HL-60 (cell line): ENCODE measurements at regions not wholly inside any gene's neighbourhood (a gene's known extent, or its start where the extent isn't known, plus 50 kb on each side); places are given as distances from the start of the nearest gene placed in this dataset.
"Not testable (repeated sequence)": the region's sequence is repeated elsewhere in the genome, so short reads cannot be mapped to it uniquely, and the experiment has no call there.

Experiments
- DNase-seq, 2 experiments: peaks; one replicate each; pipeline ENCODE4 v3.0.0-alpha.2; 2010 to 2020; ENCODE audit warnings: low read depth in 1 of 2, low spot score in 1 of 2
- H3K27ac ChIP-seq: fragments of 250-450 bp; sonication (Bioruptor Pico); replicated peaks from 2 replicates; pipeline ENCODE4 v1.5.1; 2020; ENCODE audit warnings: mild to moderate bottlenecking, moderate library complexity
- H3K27me3 ChIP-seq: fragments of 250-450 bp; sonication (Bioruptor Pico); 2 replicates; pipeline ENCODE4 v1.5.1; 2021; ENCODE audit warnings: mild to moderate bottlenecking, moderate library complexity; ENCODE audit not compliant: insufficient read depth, poor library complexity, severe bottlenecking
- H3K4me3 ChIP-seq: replicated peaks from 2 replicates; pipeline ENCODE4 v1.5.1; 2011; ENCODE audit warnings: mild to moderate bottlenecking, control low read depth, low read length; ENCODE audit not compliant: insufficient read depth
- GABPA ChIP-seq: IDR thresholded peaks from 2 replicates; pipeline ENCODE4 v1.6.1; 2012; ENCODE audit warnings: low read depth
- POLR2AphosphoS5 ChIP-seq: IDR thresholded peaks from 2 replicates; pipeline ENCODE4 v1.6.1; 2012; ENCODE audit warnings: low read depth
- SPI1 ChIP-seq: IDR thresholded peaks from 2 replicates; pipeline ENCODE4 v1.6.1; 2012; ENCODE audit warnings: low read depth, mild to moderate bottlenecking, borderline replicate concordance
- TF ChIP-seq, protein P1 (sequence below): IDR thresholded peaks from 2 replicates; pipeline ENCODE4 v1.6.1; 2012; ENCODE audit warnings: low read depth; ENCODE audit not compliant: insufficient replicate concordance
- TF ChIP-seq, protein P2 (sequence below): IDR thresholded peaks from one replicate; pipeline ENCODE4 v1.5.1; 2011; ENCODE audit warnings: low read length, control low read depth, inconsistent platforms; ENCODE audit not compliant: insufficient read depth

DNA sequence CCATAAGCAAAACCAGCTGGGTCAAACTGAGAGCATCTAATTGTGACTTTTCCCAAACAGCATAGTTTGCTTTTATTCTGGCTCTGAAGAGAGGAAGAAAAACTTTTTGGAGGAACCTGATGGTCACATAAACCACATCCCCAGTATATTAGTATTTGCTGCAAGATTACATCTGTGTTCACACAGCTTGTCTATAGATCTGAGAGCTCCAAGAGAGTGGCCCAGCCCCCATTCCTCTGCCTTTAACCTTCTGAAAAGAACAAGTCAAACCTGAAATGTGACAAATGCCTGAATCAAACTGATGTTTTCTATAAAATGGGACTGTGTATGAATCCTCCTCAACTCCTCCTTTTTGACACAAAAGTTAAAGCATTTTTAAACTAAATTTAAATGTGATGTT lies 435.2 kb downstream of the ZNF479 start:
- not testable (repeated sequence) for H3K27me3 ChIP-seq, H3K4me3 ChIP-seq, DNase-seq, H3K27ac ChIP-seq

DNA sequence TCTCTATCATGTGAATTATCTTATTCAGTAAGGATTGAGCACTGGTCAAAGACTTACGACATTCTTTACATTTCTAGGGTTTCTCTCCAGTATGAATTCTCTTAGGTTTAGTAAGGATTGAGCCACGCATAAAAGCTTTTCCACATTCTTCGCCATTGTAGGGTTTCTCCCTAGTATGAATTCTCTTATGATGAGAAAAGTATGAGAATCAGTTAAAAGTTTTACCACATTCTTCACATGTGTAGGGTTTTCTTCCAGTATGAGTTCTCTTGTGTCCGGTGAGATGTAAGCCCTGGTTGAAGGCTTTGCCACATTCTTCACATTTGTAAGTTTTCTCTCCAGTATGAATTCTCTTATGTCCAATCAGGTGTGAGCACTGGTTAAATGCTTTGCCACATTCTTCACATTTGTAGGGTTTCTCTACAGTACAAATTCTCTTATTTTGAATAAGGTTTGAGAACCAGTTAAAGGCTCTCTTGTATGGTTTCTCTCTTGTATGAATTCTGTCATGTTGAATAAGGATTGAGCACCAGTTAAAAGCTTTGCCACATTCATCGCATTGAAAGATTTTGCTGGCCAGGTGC lies 445.9 kb downstream of the ZNF479 start:
- no peak for DNase-seq
- Histone ChIP-seq H3K4me3 (no peak overlapping the region), H3K27me3 (no peaks in the 10 kb centered on the region), H3K27ac (no peak overlapping the region)
- TF ChIP-seq, protein P1, sequence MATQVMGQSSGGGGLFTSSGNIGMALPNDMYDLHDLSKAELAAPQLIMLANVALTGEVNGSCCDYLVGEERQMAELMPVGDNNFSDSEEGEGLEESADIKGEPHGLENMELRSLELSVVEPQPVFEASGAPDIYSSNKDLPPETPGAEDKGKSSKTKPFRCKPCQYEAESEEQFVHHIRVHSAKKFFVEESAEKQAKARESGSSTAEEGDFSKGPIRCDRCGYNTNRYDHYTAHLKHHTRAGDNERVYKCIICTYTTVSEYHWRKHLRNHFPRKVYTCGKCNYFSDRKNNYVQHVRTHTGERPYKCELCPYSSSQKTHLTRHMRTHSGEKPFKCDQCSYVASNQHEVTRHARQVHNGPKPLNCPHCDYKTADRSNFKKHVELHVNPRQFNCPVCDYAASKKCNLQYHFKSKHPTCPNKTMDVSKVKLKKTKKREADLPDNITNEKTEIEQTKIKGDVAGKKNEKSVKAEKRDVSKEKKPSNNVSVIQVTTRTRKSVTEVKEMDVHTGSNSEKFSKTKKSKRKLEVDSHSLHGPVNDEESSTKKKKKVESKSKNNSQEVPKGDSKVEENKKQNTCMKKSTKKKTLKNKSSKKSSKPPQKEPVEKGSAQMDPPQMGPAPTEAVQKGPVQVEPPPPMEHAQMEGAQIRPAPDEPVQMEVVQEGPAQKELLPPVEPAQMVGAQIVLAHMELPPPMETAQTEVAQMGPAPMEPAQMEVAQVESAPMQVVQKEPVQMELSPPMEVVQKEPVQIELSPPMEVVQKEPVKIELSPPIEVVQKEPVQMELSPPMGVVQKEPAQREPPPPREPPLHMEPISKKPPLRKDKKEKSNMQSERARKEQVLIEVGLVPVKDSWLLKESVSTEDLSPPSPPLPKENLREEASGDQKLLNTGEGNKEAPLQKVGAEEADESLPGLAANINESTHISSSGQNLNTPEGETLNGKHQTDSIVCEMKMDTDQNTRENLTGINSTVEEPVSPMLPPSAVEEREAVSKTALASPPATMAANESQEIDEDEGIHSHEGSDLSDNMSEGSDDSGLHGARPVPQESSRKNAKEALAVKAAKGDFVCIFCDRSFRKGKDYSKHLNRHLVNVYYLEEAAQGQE = no peak
- TF ChIP-seq GABPA = no peak
- TF ChIP-seq, protein P2, sequence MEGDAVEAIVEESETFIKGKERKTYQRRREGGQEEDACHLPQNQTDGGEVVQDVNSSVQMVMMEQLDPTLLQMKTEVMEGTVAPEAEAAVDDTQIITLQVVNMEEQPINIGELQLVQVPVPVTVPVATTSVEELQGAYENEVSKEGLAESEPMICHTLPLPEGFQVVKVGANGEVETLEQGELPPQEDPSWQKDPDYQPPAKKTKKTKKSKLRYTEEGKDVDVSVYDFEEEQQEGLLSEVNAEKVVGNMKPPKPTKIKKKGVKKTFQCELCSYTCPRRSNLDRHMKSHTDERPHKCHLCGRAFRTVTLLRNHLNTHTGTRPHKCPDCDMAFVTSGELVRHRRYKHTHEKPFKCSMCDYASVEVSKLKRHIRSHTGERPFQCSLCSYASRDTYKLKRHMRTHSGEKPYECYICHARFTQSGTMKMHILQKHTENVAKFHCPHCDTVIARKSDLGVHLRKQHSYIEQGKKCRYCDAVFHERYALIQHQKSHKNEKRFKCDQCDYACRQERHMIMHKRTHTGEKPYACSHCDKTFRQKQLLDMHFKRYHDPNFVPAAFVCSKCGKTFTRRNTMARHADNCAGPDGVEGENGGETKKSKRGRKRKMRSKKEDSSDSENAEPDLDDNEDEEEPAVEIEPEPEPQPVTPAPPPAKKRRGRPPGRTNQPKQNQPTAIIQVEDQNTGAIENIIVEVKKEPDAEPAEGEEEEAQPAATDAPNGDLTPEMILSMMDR = no peak
- no peak for TF ChIP-seq SPI1
- TF ChIP-seq POLR2AphosphoS5 = no peak

DNA sequence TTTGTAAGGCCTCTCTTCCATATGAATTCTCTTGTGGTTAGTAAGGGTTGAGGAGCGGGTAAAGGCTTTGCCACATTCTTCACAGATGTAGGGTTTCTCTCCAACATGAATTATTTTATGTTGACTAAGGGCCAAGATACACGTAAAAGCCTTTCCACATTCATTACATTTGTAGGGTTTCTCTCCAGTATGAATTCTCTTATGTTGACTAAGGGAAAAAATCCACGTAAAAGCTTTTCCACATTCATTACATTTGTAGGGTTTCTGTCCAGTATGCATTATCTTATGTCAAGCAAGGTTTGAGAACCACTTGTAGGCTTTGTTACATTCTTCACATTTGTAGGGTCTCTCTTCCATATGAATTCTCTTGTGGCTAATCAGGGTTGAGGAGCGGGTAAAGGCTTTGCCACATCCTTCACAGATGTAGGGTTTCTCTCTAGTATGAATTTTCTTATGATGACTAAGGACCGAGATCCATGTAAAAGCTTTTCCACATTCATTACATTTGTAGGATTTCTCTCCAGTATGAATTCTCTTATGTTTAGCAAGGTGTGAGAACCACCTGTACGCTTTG lies 493.0 kb downstream of the ZNF479 start:
- Histone ChIP-seq H3K27ac (no peak overlapping the region), H3K27me3 (no peaks in the 10 kb centered on the region), H3K4me3 (no peak overlapping the region)
- no peak for DNase-seq
- TF ChIP-seq, protein P2 = no peak
- TF ChIP-seq GABPA = no peak

DNA sequence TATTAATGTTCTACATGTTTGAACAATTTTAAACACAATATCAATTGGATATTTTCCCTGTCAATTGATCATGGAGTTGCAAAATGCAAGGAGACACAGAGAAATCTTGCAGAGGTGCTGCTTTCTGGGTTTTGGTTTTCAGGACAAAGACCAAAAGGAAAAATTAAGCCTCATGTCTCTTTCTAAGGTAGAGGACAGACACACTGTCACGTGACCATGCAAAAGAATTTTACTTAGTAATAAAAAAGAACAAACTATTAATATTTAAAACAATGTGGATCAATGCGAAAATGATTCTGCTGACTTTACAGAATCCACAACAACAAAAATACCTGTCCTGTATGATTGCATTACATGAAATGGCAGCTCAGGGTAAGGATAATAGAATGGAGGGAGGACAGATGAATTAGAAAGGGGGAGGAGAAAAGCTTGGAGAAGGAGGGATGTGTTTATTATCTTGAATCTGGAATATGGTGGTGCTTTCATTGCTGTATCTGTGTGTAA lies 493.7 kb upstream of the NUPR2 start:
- Histone ChIP-seq H3K4me3 (no peak overlapping the region), H3K27ac (no peak overlapping the region), H3K27me3 (no peaks in the 10 kb centered on the region)
- no peak for DNase-seq
- TF ChIP-seq POLR2AphosphoS5 = no peak
- TF ChIP-seq, protein P2 = no peak
- TF ChIP-seq GABPA = no peak
- no peak for TF ChIP-seq SPI1
- TF ChIP-seq, protein P1 = no peak
